Stomach smooth muscle (tissue), 2 donors: ENCODE measurements at regions not wholly inside any gene's neighbourhood (a gene's known extent, or its start where the extent isn't known, plus 50 kb on each side); places are given as distances from the start of the nearest gene placed in this dataset.

Experiments used
- H3K27ac ChIP-seq: one replicate; pipeline ENCODE4 v1.7.0; 2013; ENCODE audit warnings: mild to moderate bottlenecking, low read length, inconsistent platforms
- H3K27me3 ChIP-seq, 2 donors: one replicate each; pipeline ENCODE4 v1.7.0; 2013; ENCODE audit warnings: low read length in 2 of 2; ENCODE audit not compliant: insufficient read depth in 2 of 2, control insufficient read depth in 1 of 2
- H3K36me3 ChIP-seq, 2 donors: one replicate each; pipeline ENCODE4 v1.7.0; 2013; ENCODE audit warnings: low read length in 2 of 2; ENCODE audit not compliant: control insufficient read depth in 2 of 2, insufficient read depth in 2 of 2
- H3K4me1 ChIP-seq: one replicate; pipeline ENCODE4 v1.7.0; 2013; ENCODE audit warnings: low read length; ENCODE audit not compliant: control insufficient read depth, insufficient read depth
- H3K4me3 ChIP-seq, 2 donors: one replicate each; pipeline ENCODE4 v1.7.0; 2013; ENCODE audit warnings: low read length in 2 of 2
- H3K9ac ChIP-seq, 2 donors: one replicate each; pipeline ENCODE4 v1.7.0; 2013; ENCODE audit warnings: low read length in 2 of 2, mild to moderate bottlenecking in 1 of 2
- H3K9me3 ChIP-seq, 2 donors: one replicate each; pipeline ENCODE4 v1.7.0; 2013; ENCODE audit warnings: low read length in 2 of 2; ENCODE audit not compliant: control insufficient read depth in 2 of 2
- donor health status: healthy.
- donor health status: Pancreatic carcinoma.

- H3K4me3 ChIP-seq: no peak overlapping the region
- no peaks in the 10 kb centered on the region for H3K36me3 ChIP-seq
- no peaks in the 10 kb centered on the region for H3K9me3 ChIP-seq
- no peaks in the 10 kb centered on the region for H3K27me3 ChIP-seq
- peak overlapping the region; percentile 55 for H3K27ac ChIP-seq
- peaks cover 36% of the 10 kb centered on the region for H3K4me1 ChIP-seq
- no peak overlapping the region for H3K9ac ChIP-seq
Measured at GRCh38 chr15:98412852-98413251, 235.5 kb upstream of the IGF1R start.

GRCh38 chr15:98413933-98414546 is 234.3 kb upstream of the IGF1R start:
- Histone ChIP-seq H3K36me3 (no peaks in the 10 kb centered on the region), H3K27ac (peak overlapping the region; percentile 55)

GRCh38 chr15:98416222-98416855 is 232.0 kb upstream of the IGF1R start:
- peaks cover 53% of the 10 kb centered on the region for H3K4me1 ChIP-seq

More at GRCh38 chr15:98413933-98414546, 234.3 kb upstream of the IGF1R start:
- Histone ChIP-seq H3K9ac (no peak overlapping the region), H3K9me3 (no peaks in the 10 kb centered on the region), H3K4me1 (peaks cover 39% of the 10 kb centered on the region), H3K27me3 (no peaks in the 10 kb centered on the region), H3K4me3 (peak overlapping the region in 1 of 2 donors; percentile 8)

GRCh38 chr15:98417346-98417745 is 231.0 kb upstream of the IGF1R start:
- Histone ChIP-seq H3K4me1 (peaks cover 61% of the 10 kb centered on the region), H3K27me3 (peaks cover 3 to 4% of the 10 kb centered on the region in 2 donors), H3K27ac (peak overlapping the region; percentile 85), H3K4me3 (peak overlapping the region in 1 of 2 donors; percentile 22), H3K9me3 (no peaks in the 10 kb centered on the region), H3K36me3 (no peaks in the 10 kb centered on the region), H3K9ac (peak overlapping the region in 1 of 2 donors; percentile 62)

More at GRCh38 chr15:98416222-98416855, 232.0 kb upstream of the IGF1R start:
- peak overlapping the region; percentile 85 for H3K27ac ChIP-seq
- no peaks in the 10 kb centered on the region for H3K9me3 ChIP-seq
- peaks cover 0 to 3% of the 10 kb centered on the region in 2 donors for H3K27me3 ChIP-seq
- H3K9ac ChIP-seq: no peak overlapping the region
- H3K4me3 ChIP-seq: peak overlapping the region in 1 of 2 donors; percentile 40
- no peaks in the 10 kb centered on the region for H3K36me3 ChIP-seq

GRCh38 chr15:98418122-98418521 is 230.2 kb upstream of the IGF1R start:
- Histone ChIP-seq H3K27me3 (peaks cover 4 to 5% of the 10 kb centered on the region in 2 donors), H3K9ac (peak overlapping the region in 1 of 2 donors; percentile 62), H3K4me1 (peaks cover 61% of the 10 kb centered on the region), H3K36me3 (no peaks in the 10 kb centered on the region), H3K27ac (peak overlapping the region; percentile 85), H3K9me3 (no peaks in the 10 kb centered on the region), H3K4me3 (peak overlapping the region in 1 of 2 donors; percentile 22)

GRCh38 chr15:98419173-98419780 is 229.1 kb upstream of the IGF1R start:
- Histone ChIP-seq H3K36me3 (no peaks in the 10 kb centered on the region), H3K4me1 (peaks cover 54% of the 10 kb centered on the region), H3K9ac (no peak overlapping the region), H3K9me3 (no peaks in the 10 kb centered on the region), H3K27ac (peak overlapping the region; percentile 85), H3K27me3 (peaks cover 4 to 5% of the 10 kb centered on the region in 2 donors), H3K4me3 (no peak overlapping the region)

GRCh38 chr15:98420837-98421236 is 227.5 kb upstream of the IGF1R start:
- peaks cover 43% of the 10 kb centered on the region for H3K4me1 ChIP-seq
- peak overlapping the region; percentile 85 for H3K27ac ChIP-seq
- no peaks in the 10 kb centered on the region for H3K9me3 ChIP-seq
- H3K4me3 ChIP-seq: peak overlapping the region; percentile 36 to 57
- H3K36me3 ChIP-seq: no peaks in the 10 kb centered on the region
- peaks cover 4 to 5% of the 10 kb centered on the region in 2 donors for H3K27me3 ChIP-seq
- no peak overlapping the region for H3K9ac ChIP-seq

- Histone ChIP-seq H3K9ac (no peak overlapping the region), H3K9me3 (no peaks in the 10 kb centered on the region), H3K4me3 (peak overlapping the region; percentile 36 to 57), H3K27ac (no peak overlapping the region), H3K36me3 (no peaks in the 10 kb centered on the region), H3K4me1 (peaks cover 37% of the 10 kb centered on the region), H3K27me3 (peaks cover 4 to 5% of the 10 kb centered on the region in 2 donors)
Measured at GRCh38 chr15:98421419-98422129, 226.8 kb upstream of the IGF1R start.

- Histone ChIP-seq H3K27me3 (peaks cover 4 to 5% of the 10 kb centered on the region in 2 donors), H3K9me3 (no peaks in the 10 kb centered on the region), H3K36me3 (no peaks in the 10 kb centered on the region), H3K4me3 (peak overlapping the region; percentile 36 to 57), H3K27ac (no peak overlapping the region), H3K9ac (no peak overlapping the region), H3K4me1 (peaks cover 36% of the 10 kb centered on the region)
Measured at GRCh38 chr15:98422130-98422478, 226.2 kb upstream of the IGF1R start.

- Histone ChIP-seq H3K4me3 (no peak overlapping the region), H3K9ac (no peak overlapping the region), H3K4me1 (peaks cover 37% of the 10 kb centered on the region), H3K36me3 (no peaks in the 10 kb centered on the region), H3K9me3 (no peaks in the 10 kb centered on the region), H3K27me3 (peaks cover 4 to 5% of the 10 kb centered on the region in 2 donors), H3K27ac (no peak overlapping the region)
Measured at GRCh38 chr15:98425173-98425572, 223.2 kb upstream of the IGF1R start.
